GM12878 (cell line): ENCODE measurements at regions not wholly inside any gene's neighbourhood (a gene's known extent, or its start where the extent isn't known, plus 50 kb on each side); places are given as distances from the start of the nearest gene placed in this dataset.

ENCODE experiments used
- ATAC-seq: fragments of 200-7000 bp; cut with Tn5 transposase; 3 replicates; pipeline ENCODE4 v1.9.1; 2020; ENCODE audit warnings: mild to moderate bottlenecking, moderate library complexity
- BruUV-seq: library from RNA; stranded (reverse); fragments of 400-500 nt; replicated peaks from 2 replicates; lab custom pipeline; 2021; lab: Mats Ljungman, UMichigan
- CTCF ChIA-PET: fragments of 300-600 bp; sonication (Branson Sonifier 250); formaldehyde crosslinking; extraction: SDS; loops from one replicate; lab custom pipeline; 2021; ENCODE audit warnings: inconsistent platforms; lab: Yijun Ruan, JAX
- POLR2A ChIA-PET: fragments of 350-600 bp; formaldehyde crosslinking; extraction: SDS; loops from one replicate; lab custom pipeline; 2021; ENCODE audit warnings: inconsistent platforms; lab: Charles Lee
- RAD21 ChIA-PET: fragments of 300-600 bp; sonication (Branson Sonifier 250); formaldehyde crosslinking; loops from one replicate; lab custom pipeline; 2023; ENCODE audit warnings: antibody characterized with exemption; ENCODE audit not compliant: unreplicated experiment; lab: Charles Lee
- SMC1A ChIA-PET: fragments of 300-600 bp; sonication (Branson Sonifier 250); formaldehyde crosslinking; loops from one replicate; lab custom pipeline; 2023; ENCODE audit not compliant: unreplicated experiment, uncharacterized antibody; lab: Charles Lee
- DNase-seq: peaks from one replicate; pipeline ENCODE4 v3.0.0-alpha.2; 2011; ENCODE audit warnings: low read depth, low spot score
- FAIRE-seq: peaks from 3 replicates; lab custom pipeline; 2011; peaks lifted over from hg19 to GRCh38; lab: Jason Lieb, UNC
- H2AFZ ChIP-seq: 2 replicates; pipeline ENCODE4 v1.6.0; 2011; ENCODE audit warnings: low read depth, low read length, control low read depth; ENCODE audit not compliant: control insufficient read depth
- H3K27ac ChIP-seq: 2 replicates; pipeline ENCODE4 v1.5.1; 2011; ENCODE audit warnings: control low read depth; ENCODE audit not compliant: control insufficient read depth, insufficient read depth
- H3K27me3 ChIP-seq, 2 experiments: replicated peaks in 1 of 2; 2 replicates each; pipeline versions ENCODE4 v1.6.0 to v1.6.1; 2011; ENCODE audit warnings: low read length in 1 of 2; ENCODE audit not compliant: control insufficient read depth in 2 of 2, insufficient read depth in 2 of 2
- H3K36me3 ChIP-seq, 2 experiments: 2 replicates each; pipeline ENCODE4 v1.5.1; 2011; ENCODE audit warnings: low read length in 1 of 2; ENCODE audit not compliant: control insufficient read depth in 2 of 2, insufficient read depth in 2 of 2
- H3K4me1 ChIP-seq: 2 replicates; pipeline ENCODE4 v1.6.1; 2011; ENCODE audit warnings: mild to moderate bottlenecking, low read length, moderate library complexity, mixed read lengths; ENCODE audit not compliant: control insufficient read depth, insufficient read depth
- H3K4me2 ChIP-seq: 2 replicates; pipeline ENCODE4 v1.6.0; 2011; ENCODE audit warnings: control low read depth; ENCODE audit not compliant: control insufficient read depth, insufficient read depth
- H3K4me3 ChIP-seq: fragments of 200-600 bp; sonication (generic); 2 replicates; pipeline ENCODE4 v1.5.1; 2016
- H3K79me2 ChIP-seq: 2 replicates; pipeline ENCODE4 v1.6.0; 2011; ENCODE audit warnings: low read length; ENCODE audit not compliant: control insufficient read depth, insufficient read depth
- H3K9ac ChIP-seq: 2 replicates; pipeline ENCODE4 v1.8.0; 2011; ENCODE audit warnings: low read length, control low read depth, mixed read lengths; ENCODE audit not compliant: control insufficient read depth, insufficient read depth
- H3K9me3 ChIP-seq: replicated peaks from 3 replicates; pipeline ENCODE4 v1.5.1; 2011; ENCODE audit warnings: mild to moderate bottlenecking, low read length; ENCODE audit not compliant: control insufficient read depth, insufficient read depth
- H4K20me1 ChIP-seq: 2 replicates; pipeline ENCODE4 v1.6.0; 2011; ENCODE audit not compliant: control insufficient read depth, insufficient read depth
- BMI1 ChIP-seq: fragments of 450-650 bp; IDR thresholded peaks from 2 replicates; pipeline ENCODE4 v1.6.1; 2016; ENCODE audit warnings: mild to moderate bottlenecking, moderate library complexity, borderline replicate concordance
- CEBPB ChIP-seq, 2 experiments: fragments of 150-350 bp in 1 of 2; IDR thresholded peaks; 2 replicates each; pipeline ENCODE4 v1.6.1; 2012 to 2014; ENCODE audit warnings: low read depth in 2 of 2, low read length in 2 of 2, borderline replicate concordance in 1 of 2, inconsistent platforms in 1 of 2
- GATAD2B ChIP-seq: fragments of 450-650 bp; conservative IDR thresholded peaks from 2 replicates; pipeline ENCODE4 v1.6.1; 2017; ENCODE audit warnings: low read depth, mild to moderate bottlenecking, moderate library complexity
- IKZF2 ChIP-seq, 2 experiments: fragments of 450-650 bp; IDR thresholded peaks; 2 replicates each; pipeline ENCODE4 v1.6.1; 2017; ENCODE audit warnings: mild to moderate bottlenecking in 2 of 2, moderate library complexity in 2 of 2
- NR2C1 ChIP-seq: fragments of 450-650 bp; IDR thresholded peaks from 2 replicates; pipeline ENCODE4 v1.6.1; 2017; ENCODE audit warnings: antibody characterized with exemption, mild to moderate bottlenecking, moderate library complexity
- RAD21 ChIP-seq: IDR thresholded peaks from 2 replicates; pipeline ENCODE4 v1.6.1; 2011; ENCODE audit warnings: mild to moderate bottlenecking, low read depth, low read length, moderate library complexity; ENCODE audit not compliant: insufficient read depth
- RBBP5 ChIP-seq: fragments of 200-600 bp; sonication (generic); conservative IDR thresholded peaks from 2 replicates; pipeline ENCODE4 v1.6.1; 2016
- REST ChIP-seq: IDR thresholded peaks from 2 replicates; pipeline ENCODE4 v1.6.1; 2012; ENCODE audit warnings: mild to moderate bottlenecking, low read depth, low read length
- RUNX3 ChIP-seq: IDR thresholded peaks from 2 replicates; pipeline ENCODE4 v1.6.1; 2012; ENCODE audit warnings: low read length, inconsistent platforms
- SMAD5 ChIP-seq: IDR thresholded peaks from 2 replicates; pipeline ENCODE4 v1.6.1; 2016; ENCODE audit warnings: antibody characterized with exemption, low read depth
- TAF1 ChIP-seq: IDR thresholded peaks from 2 replicates; pipeline ENCODE4 v1.6.1; 2011; ENCODE audit warnings: mild to moderate bottlenecking, low read depth, low read length, borderline replicate concordance
- TBL1XR1 ChIP-seq: IDR thresholded peaks from 2 replicates; pipeline ENCODE4 v1.6.1; 2012; ENCODE audit warnings: low read depth, low read length, improper control_type of control experiment
- USF2 ChIP-seq: IDR thresholded peaks from 2 replicates; pipeline ENCODE4 v1.6.1; 2011; ENCODE audit warnings: low read depth, low read length, improper control_type of control experiment, borderline replicate concordance
- ZBTB4 ChIP-seq: fragments of 450-650 bp; formaldehyde crosslinking; IDR thresholded peaks from 2 replicates; pipeline ENCODE4 v1.4.0; 2022; ENCODE audit warnings: mild to moderate bottlenecking, moderate library complexity
- WGBS: methylation state at CpG from one replicate; pipeline ENCODE4 v1.1.6; 2016; ENCODE audit warnings: low lambda C conversion rate; ENCODE audit not compliant: insufficient replicate concordance, insufficient coverage; ENCODE audit errors: missing lambda C conversion rate; 5-methylcytosine and 5-hydroxymethylcytosine counted together
- in situ Hi-C: fragments of 300-500 bp; cut with MboI; formaldehyde crosslinking; loops from 9 replicates; pipeline ENCODE4 v1.14.3; 2018; ENCODE audit warnings: mixed read lengths
- intact Hi-C: fragments of 100-400 bp; cut with micrococcal nuclease; formaldehyde crosslinking; loops from one replicate; pipeline ENCODE4 v1.14.2; 2022; ENCODE audit not compliant: unreplicated experiment
- TF ChIP-seq, protein P1 (sequence below): fragments of 450-650 bp; IDR thresholded peaks from 2 replicates; pipeline ENCODE4 v1.6.1; 2017; ENCODE audit warnings: antibody characterized with exemption, mild to moderate bottlenecking, moderate library complexity

- no peaks in the 10 kb centered on the region; the same call in 1 of the 2 replicates for H3K4me1 ChIP-seq
- no peaks in the 10 kb centered on the region for H4K20me1 ChIP-seq
- H3K36me3 ChIP-seq, result no peaks in the 10 kb centered on the region
- in situ Hi-C loops, result no loop called here
- ChIA-PET RAD21 (no interaction called here), POLR2A (no interaction called here), SMC1A (no interaction called here), CTCF (no interaction called here)
- no peak overlapping the region for H3K9ac ChIP-seq
- no peak overlapping the region for H3K4me2 ChIP-seq
- FAIRE-seq, result no peak
- H3K79me2 ChIP-seq, result no peaks in the 10 kb centered on the region
- no peak overlapping the region for H3K4me3 ChIP-seq
- BruUV-seq, result no TSS peak
- no peak overlapping the region for H3K27ac ChIP-seq
- H3K9me3 ChIP-seq, result peaks cover 3% of the 10 kb centered on the region; the same call in 2 of the 3 replicates
- intact Hi-C loops, result no loop called here
- H3K27me3 ChIP-seq, result no peaks in the 10 kb centered on the region
- DNase-seq, result no peak
- no peak overlapping the region for H2AFZ ChIP-seq
- WGBS, result 35% methylated on average over 3 of the region's 3 CpGs
- no peak for ATAC-seq
- TF ChIP-seq BMI1 (no peak), USF2 (no peak), RUNX3 (no peak), IKZF2 (IDR thresholded peaks at IDR 0.05) (no peak), REST (no peak), RAD21 (no peak), ZBTB4 (CRISPR knock-in tag) (no peak), RBBP5 (no peak), GATAD2B (no peak), SMAD5 (no peak), TAF1 (no peak), TBL1XR1 (no peak), NR2C1 (no peak), CEBPB (IDR thresholded peaks at IDR 0.05; ENCODE audit: borderline replicate concordance in 1 of 2, low read depth in 2 of 2, low read length in 2 of 2) (no peak)
- TF ChIP-seq, protein P1, sequence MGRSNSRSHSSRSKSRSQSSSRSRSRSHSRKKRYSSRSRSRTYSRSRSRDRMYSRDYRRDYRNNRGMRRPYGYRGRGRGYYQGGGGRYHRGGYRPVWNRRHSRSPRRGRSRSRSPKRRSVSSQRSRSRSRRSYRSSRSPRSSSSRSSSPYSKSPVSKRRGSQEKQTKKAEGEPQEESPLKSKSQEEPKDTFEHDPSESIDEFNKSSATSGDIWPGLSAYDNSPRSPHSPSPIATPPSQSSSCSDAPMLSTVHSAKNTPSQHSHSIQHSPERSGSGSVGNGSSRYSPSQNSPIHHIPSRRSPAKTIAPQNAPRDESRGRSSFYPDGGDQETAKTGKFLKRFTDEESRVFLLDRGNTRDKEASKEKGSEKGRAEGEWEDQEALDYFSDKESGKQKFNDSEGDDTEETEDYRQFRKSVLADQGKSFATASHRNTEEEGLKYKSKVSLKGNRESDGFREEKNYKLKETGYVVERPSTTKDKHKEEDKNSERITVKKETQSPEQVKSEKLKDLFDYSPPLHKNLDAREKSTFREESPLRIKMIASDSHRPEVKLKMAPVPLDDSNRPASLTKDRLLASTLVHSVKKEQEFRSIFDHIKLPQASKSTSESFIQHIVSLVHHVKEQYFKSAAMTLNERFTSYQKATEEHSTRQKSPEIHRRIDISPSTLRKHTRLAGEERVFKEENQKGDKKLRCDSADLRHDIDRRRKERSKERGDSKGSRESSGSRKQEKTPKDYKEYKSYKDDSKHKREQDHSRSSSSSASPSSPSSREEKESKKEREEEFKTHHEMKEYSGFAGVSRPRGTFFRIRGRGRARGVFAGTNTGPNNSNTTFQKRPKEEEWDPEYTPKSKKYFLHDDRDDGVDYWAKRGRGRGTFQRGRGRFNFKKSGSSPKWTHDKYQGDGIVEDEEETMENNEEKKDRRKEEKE, result no peak
Observed at GRCh38 chr15:95737060-95737459, 593.4 kb upstream of the NR2F2 start.
